IMR-90 (cell line): ENCODE measurements at regions not wholly inside any gene's neighbourhood (a gene's known extent, or its start where the extent isn't known, plus 50 kb on each side); places are given as distances from the start of the nearest gene placed in this dataset.
"Not testable (repeated sequence)": the region's sequence is repeated elsewhere in the genome, so short reads cannot be mapped to it uniquely, and the experiment has no call there.

Experiments used
- ATAC-seq: fragments of 200-7000 bp; cut with Tn5 transposase; 2 replicates; pipeline ENCODE4 v1.9.1; 2020; ENCODE audit warnings: low read depth, mild to moderate bottlenecking, moderate library complexity
- BruUV-seq: library from RNA; stranded (reverse); fragments of 400-500 nt; replicated peaks from 2 replicates; lab custom pipeline; 2021; lab: Mats Ljungman, UMichigan
- CTCF ChIA-PET: fragments of 300-600 bp; formaldehyde crosslinking; extraction: SDS; loops from one replicate; lab custom pipeline; 2021; ENCODE audit warnings: antibody characterized with exemption; lab: Yijun Ruan, JAX
- POLR2A ChIA-PET: fragments of 300-600 bp; sonication (Branson Sonifier 250); formaldehyde crosslinking; loops from one replicate; lab custom pipeline; 2022; ENCODE audit warnings: antibody characterized with exemption; ENCODE audit not compliant: unreplicated experiment; lab: Charles Lee
- DNase-seq: peaks from one replicate; pipeline ENCODE4 v3.0.0; 2013
- H2AFZ ChIP-seq: replicated peaks from 2 replicates; pipeline ENCODE3; 2013; ENCODE audit warnings: low read length, mild to moderate bottlenecking; ENCODE audit not compliant: poor library complexity
- H2AK5ac ChIP-seq: 2 replicates; pipeline ENCODE4 v1.6.1; 2013; ENCODE audit warnings: low read depth, low read length, inconsistent platforms
- H2AK9ac ChIP-seq: replicated peaks from 2 replicates; pipeline ENCODE3; 2013; ENCODE audit warnings: mild to moderate bottlenecking, low read depth, low read length, moderate library complexity; ENCODE audit not compliant: poor library complexity
- H2BK120ac ChIP-seq: 2 replicates; pipeline ENCODE4 v1.6.1; 2013; ENCODE audit warnings: low read depth, low read length, inconsistent platforms
- H2BK15ac ChIP-seq: 3 replicates; pipeline ENCODE4 v1.6.1; 2013; ENCODE audit warnings: low read depth, low read length, inconsistent platforms
- H2BK20ac ChIP-seq: 2 replicates; pipeline ENCODE4 v1.6.1; 2013; ENCODE audit warnings: low read depth, mild to moderate bottlenecking, inconsistent platforms, low read length, moderate library complexity
- H2BK5ac ChIP-seq: 2 replicates; pipeline ENCODE4 v1.6.1; 2013; ENCODE audit warnings: mild to moderate bottlenecking, low read depth, low read length, inconsistent platforms; ENCODE audit not compliant: poor library complexity, severe bottlenecking
- H3K14ac ChIP-seq: replicated peaks from 2 replicates; pipeline ENCODE4 v1.6.1; 2013; ENCODE audit warnings: low read depth, low read length, inconsistent platforms
- H3K18ac ChIP-seq: 2 replicates; pipeline ENCODE4 v1.6.1; 2013; ENCODE audit warnings: low read depth, low read length, control low read depth
- H3K23ac ChIP-seq: 2 replicates; pipeline ENCODE4 v1.6.1; 2013; ENCODE audit warnings: low read depth, low read length, inconsistent platforms
- H3K27ac ChIP-seq: 2 replicates; pipeline ENCODE4 v1.5.1; 2013; ENCODE audit warnings: mild to moderate bottlenecking, control low read depth, low read length; ENCODE audit not compliant: insufficient read depth
- H3K27me3 ChIP-seq: 2 replicates; pipeline ENCODE4 v1.6.1; 2013; ENCODE audit warnings: low read length; ENCODE audit not compliant: control insufficient read depth, insufficient read depth
- H3K36me3 ChIP-seq: 2 replicates; pipeline ENCODE4 v1.6.1; 2013; ENCODE audit warnings: low read length, mixed read lengths; ENCODE audit not compliant: control insufficient read depth, insufficient read depth
- H3K4ac ChIP-seq: 2 replicates; pipeline ENCODE4 v1.6.1; 2013; ENCODE audit warnings: low read depth, low read length, inconsistent platforms
- H3K4me1 ChIP-seq: 2 replicates; pipeline ENCODE4 v1.6.1; 2013; ENCODE audit warnings: low read length, mixed read lengths; ENCODE audit not compliant: control insufficient read depth, insufficient read depth
- H3K4me2 ChIP-seq: 2 replicates; pipeline ENCODE4 v1.6.1; 2013; ENCODE audit warnings: low read depth, mild to moderate bottlenecking, control low read depth, low read length, moderate library complexity
- H3K4me3 ChIP-seq: 2 replicates; pipeline ENCODE4 v1.5.1; 2013; ENCODE audit warnings: low read depth, mild to moderate bottlenecking, control low read depth, low read length, moderate library complexity; ENCODE audit not compliant: insufficient read depth
- H3K56ac ChIP-seq: 2 replicates; pipeline ENCODE4 v1.6.1; 2013; ENCODE audit warnings: low read length, inconsistent platforms; ENCODE audit not compliant: insufficient read depth; ENCODE audit errors: extremely low read depth
- H3K79me1 ChIP-seq, 2 experiments: 2 replicates each; pipeline ENCODE4 v1.6.1; 2013; ENCODE audit warnings: low read length in 2 of 2, inconsistent platforms in 1 of 2, low read depth in 1 of 2
- H3K9ac ChIP-seq: 2 replicates; pipeline ENCODE4 v1.6.1; 2013; ENCODE audit warnings: low read depth, low read length, control low read depth
- H3K9me1 ChIP-seq: 2 replicates; pipeline ENCODE4 v1.6.1; 2013; ENCODE audit warnings: low read length, inconsistent platforms; ENCODE audit not compliant: insufficient read depth
- H3K9me3 ChIP-seq: 2 replicates; pipeline ENCODE4 v1.6.1; 2013; ENCODE audit warnings: low read length; ENCODE audit not compliant: control insufficient read depth, insufficient read depth
- H4K20me1 ChIP-seq: 2 replicates; pipeline ENCODE4 v1.6.1; 2013; ENCODE audit warnings: low read length, inconsistent platforms; ENCODE audit not compliant: insufficient read depth
- H4K5ac ChIP-seq: 2 replicates; pipeline ENCODE4 v1.6.1; 2013; ENCODE audit warnings: mild to moderate bottlenecking, low read depth, low read length, control low read depth
- H4K8ac ChIP-seq, 2 experiments: 2 replicates each; pipeline ENCODE4 v1.6.1; 2013; ENCODE audit warnings: low read depth in 2 of 2, low read length in 2 of 2, control low read depth in 1 of 2, inconsistent platforms in 1 of 2
- H4K91ac ChIP-seq: 2 replicates; pipeline ENCODE4 v1.6.1; 2013; ENCODE audit warnings: low read depth, low read length, inconsistent platforms; ENCODE audit not compliant: insufficient read depth
- WGBS, 2 experiments: methylation state at CpG; one replicate each; pipeline versions ENCODE4 v1.1.5 to v1.1.7; 2013; ENCODE audit warnings: missing lambda C conversion rate in 2 of 2; ENCODE audit not compliant: insufficient read length in 1 of 2; ENCODE audit errors: extremely low coverage in 2 of 2; 5-methylcytosine and 5-hydroxymethylcytosine counted together
- dilution Hi-C: fragments of 300-500 bp; cut with HindIII; formaldehyde crosslinking; loops from one replicate; pipeline ENCODE4 v1.14.3; 2018; ENCODE audit warnings: low sequenced_read_pairs; ENCODE audit not compliant: unreplicated experiment
- in situ Hi-C: fragments of 300-500 bp; cut with MboI; formaldehyde crosslinking; loops from 3 replicates; pipeline ENCODE4 v1.14.3; 2019; ENCODE audit warnings: low sequenced_read_pairs, inconsistent platforms, mixed read lengths
- intact Hi-C: fragments of 100-400 bp; cut with micrococcal nuclease; formaldehyde crosslinking; loops from 2 replicates; pipeline ENCODE4 v1.10.0; 2022

DNA sequence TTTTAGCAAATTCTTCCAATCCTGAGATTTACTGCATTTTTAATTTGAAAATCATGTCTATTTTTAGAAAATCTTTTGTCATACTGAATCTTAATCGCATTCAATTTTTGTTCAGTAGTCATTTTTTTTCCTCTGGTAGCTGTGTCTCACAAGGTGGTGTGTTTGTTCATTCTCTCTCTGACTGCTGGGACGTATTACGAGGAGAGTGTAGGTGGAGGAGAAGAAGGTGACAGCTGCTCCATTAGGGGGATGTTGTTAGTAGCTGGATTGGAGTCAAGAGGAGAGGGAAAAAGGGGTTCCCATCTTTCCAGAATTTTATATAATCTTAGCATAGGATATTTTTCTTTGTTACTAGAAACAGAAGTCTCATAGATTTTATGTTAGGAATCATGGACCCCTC is 804.2 kb downstream of the PRIM2 start:
- H3K27ac ChIP-seq, intact Hi-C loops, DNase-seq, BruUV-seq, H3K27me3 ChIP-seq, H2AFZ ChIP-seq, H2AK5ac ChIP-seq, H2BK5ac ChIP-seq, POLR2A ChIA-PET, H3K14ac ChIP-seq, H3K4me2 ChIP-seq, ATAC-seq, dilution Hi-C loops, CTCF ChIA-PET, H3K36me3 ChIP-seq, H2BK120ac ChIP-seq, H4K20me1 ChIP-seq, H3K23ac ChIP-seq, H3K56ac ChIP-seq, H2BK20ac ChIP-seq, H2AK9ac ChIP-seq, H3K4me3 ChIP-seq, H3K9ac ChIP-seq, H4K8ac ChIP-seq, H3K9me3 ChIP-seq, H3K79me1 ChIP-seq, H4K91ac ChIP-seq, H3K4me1 ChIP-seq, H3K18ac ChIP-seq, in situ Hi-C loops, H2BK15ac ChIP-seq, H4K5ac ChIP-seq, H3K4ac ChIP-seq, H3K9me1 ChIP-seq: not testable (repeated sequence)
- WGBS, 2 experiments = no CpG with 5 or more reads among the region's 3 CpGs

DNA sequence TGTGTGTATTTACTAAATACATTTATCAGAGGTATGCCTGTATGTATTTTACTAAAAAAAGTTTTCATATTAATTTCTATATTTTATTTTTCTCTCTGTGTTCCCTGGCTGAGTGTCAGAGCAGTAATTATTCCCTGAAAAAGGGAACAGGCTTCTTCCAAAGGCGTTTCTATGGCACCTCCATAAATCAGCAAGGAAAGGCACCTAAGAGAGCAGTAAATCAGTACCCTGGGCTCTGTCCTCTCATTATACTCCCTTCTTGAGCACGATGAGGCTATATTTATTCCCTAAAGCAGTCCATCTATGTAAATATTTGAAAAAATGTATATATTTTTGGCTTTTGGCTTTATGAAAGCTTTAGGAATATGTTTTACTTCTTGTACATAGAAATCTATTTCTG is 806.3 kb downstream of the PRIM2 start:
- ATAC-seq, H2AK9ac ChIP-seq, H3K14ac ChIP-seq, H4K8ac ChIP-seq, POLR2A ChIA-PET, CTCF ChIA-PET, H2AFZ ChIP-seq, H3K23ac ChIP-seq, H3K56ac ChIP-seq, H3K18ac ChIP-seq, H2BK120ac ChIP-seq, H4K20me1 ChIP-seq, H3K4me2 ChIP-seq, H3K9me3 ChIP-seq, H3K27me3 ChIP-seq, DNase-seq, intact Hi-C loops, H3K36me3 ChIP-seq, H4K91ac ChIP-seq, H2BK5ac ChIP-seq, in situ Hi-C loops, H4K5ac ChIP-seq, H2BK20ac ChIP-seq, H3K4me3 ChIP-seq, H2BK15ac ChIP-seq, H3K4me1 ChIP-seq, H3K9ac ChIP-seq, H3K9me1 ChIP-seq, dilution Hi-C loops, H3K79me1 ChIP-seq, H3K4ac ChIP-seq, BruUV-seq, H3K27ac ChIP-seq, H2AK5ac ChIP-seq: not testable (repeated sequence)
- WGBS, 2 experiments = no CpG with 5 or more reads among the region's 2 CpGs
